ENCODE measurements at regions not wholly inside any gene's neighbourhood (a gene's known extent, or its start where the extent isn't known, plus 50 kb on each side); places are given as distances from the start of the nearest gene placed in this dataset.

DNA sequence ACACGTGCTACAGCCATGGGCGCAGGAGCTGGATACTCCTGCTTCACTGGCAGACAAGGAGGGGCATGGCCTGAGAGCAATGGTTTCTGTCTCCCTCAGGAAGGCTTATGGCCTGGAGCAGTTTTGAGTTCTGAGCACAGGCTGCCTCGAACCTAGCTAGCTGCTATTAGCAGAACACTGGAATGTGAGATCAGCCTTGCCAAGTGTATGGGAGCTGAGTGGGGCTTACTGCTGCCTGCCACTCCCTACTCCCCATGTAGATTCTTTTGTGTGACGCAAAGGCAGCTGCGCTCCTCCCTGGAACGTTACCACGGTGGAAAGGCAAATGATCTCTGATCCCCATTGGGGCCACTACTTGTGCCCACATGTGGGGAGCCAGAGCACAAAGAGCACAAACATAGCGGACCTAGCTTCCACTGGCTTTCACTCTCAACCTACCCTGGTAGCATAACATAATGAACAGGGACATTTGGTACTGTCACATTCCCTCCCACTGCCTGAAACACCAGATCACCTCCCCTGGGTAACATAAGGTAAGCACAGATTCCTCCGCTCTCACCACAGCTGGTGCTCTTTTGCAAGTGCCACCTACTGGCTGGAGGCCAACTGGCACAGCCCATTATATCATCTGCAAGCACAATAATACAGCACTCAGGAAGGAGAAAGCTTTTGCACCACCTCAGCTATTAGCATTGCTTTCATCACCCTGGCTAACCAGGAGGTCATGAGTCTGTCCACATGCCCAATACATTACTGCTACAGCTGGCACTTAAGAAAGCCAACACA, 84.6 kb upstream of the GUCY1A2 start:
- intact Hi-C loops (cut with DNase I): no loop called here
- H3K27ac ChIP-seq: no peak overlapping the region
- TF ChIP-seq, protein P1, sequence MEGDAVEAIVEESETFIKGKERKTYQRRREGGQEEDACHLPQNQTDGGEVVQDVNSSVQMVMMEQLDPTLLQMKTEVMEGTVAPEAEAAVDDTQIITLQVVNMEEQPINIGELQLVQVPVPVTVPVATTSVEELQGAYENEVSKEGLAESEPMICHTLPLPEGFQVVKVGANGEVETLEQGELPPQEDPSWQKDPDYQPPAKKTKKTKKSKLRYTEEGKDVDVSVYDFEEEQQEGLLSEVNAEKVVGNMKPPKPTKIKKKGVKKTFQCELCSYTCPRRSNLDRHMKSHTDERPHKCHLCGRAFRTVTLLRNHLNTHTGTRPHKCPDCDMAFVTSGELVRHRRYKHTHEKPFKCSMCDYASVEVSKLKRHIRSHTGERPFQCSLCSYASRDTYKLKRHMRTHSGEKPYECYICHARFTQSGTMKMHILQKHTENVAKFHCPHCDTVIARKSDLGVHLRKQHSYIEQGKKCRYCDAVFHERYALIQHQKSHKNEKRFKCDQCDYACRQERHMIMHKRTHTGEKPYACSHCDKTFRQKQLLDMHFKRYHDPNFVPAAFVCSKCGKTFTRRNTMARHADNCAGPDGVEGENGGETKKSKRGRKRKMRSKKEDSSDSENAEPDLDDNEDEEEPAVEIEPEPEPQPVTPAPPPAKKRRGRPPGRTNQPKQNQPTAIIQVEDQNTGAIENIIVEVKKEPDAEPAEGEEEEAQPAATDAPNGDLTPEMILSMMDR (IDR thresholded peaks at IDR 0.05): no peak
- no peaks in the 10 kb centered on the region for H3K27me3 ChIP-seq
- peak in 1 of 4 donors; percentile 15 for DNase-seq
- no peaks in the 10 kb centered on the region for H3K36me3 ChIP-seq
- no peaks in the 10 kb centered on the region for H3K4me1 ChIP-seq
- peaks cover 0 to 52% of the 10 kb centered on the region in 2 donors for H3K9me3 ChIP-seq
- no peak overlapping the region for H3K4me3 ChIP-seq
- ATAC-seq: no peak

DNA sequence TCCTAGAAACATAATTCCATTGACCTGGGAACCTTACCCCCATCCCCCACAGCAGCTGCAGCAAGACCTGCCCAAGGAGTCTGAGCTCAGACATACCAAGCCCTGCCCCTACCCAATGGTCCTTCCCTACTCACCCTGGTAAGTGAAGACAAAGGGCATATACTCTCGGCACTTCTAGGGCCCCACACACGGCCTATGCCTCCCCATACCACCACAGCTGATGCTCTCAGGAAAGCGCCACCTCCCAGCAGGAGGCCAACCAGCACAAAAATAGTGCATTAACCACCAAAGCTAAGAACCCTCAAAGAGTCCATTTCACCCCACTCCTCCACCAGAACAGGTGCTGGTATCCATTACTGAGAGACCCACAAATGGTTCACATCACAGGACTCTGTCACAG, 74.4 kb upstream of the GUCY1A2 start:
- H3K27ac ChIP-seq: no peak overlapping the region
- DNase-seq (no peak), ATAC-seq (no peak)
- peaks cover 0 to 38% of the 10 kb centered on the region in 2 donors for H3K9me3 ChIP-seq
- TF ChIP-seq, protein P1 (IDR thresholded peaks at IDR 0.05): no peak
- H3K4me3 ChIP-seq: no peak overlapping the region
- no peaks in the 10 kb centered on the region for H3K36me3 ChIP-seq
- intact Hi-C loops (cut with DNase I): no loop called here
- no peaks in the 10 kb centered on the region for H3K27me3 ChIP-seq
- H3K4me1 ChIP-seq: no peaks in the 10 kb centered on the region

DNA sequence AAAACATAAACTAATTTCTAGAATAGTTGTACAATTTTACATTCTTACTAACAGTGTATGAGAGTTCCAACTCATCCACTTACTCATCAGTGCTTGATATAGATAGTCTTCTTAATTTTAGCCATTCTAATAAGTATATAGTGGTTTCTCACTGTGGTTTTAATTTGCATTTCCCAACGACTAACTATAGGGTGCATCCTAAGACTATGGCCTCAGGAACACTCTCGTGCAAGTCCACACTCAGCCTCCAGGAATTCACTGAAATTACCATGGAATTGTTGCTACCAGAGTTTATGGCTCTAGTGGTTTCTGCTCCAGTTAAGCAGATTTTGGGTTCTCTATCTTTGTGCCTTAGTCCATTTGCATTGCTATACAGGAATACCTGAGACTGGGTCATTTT, 60.1 kb upstream of the GUCY1A2 start:
- H3K4me3 ChIP-seq: no peak overlapping the region
- no peaks in the 10 kb centered on the region for H3K36me3 ChIP-seq
- TF ChIP-seq, protein P1 (IDR thresholded peaks at IDR 0.05): no peak
- DNase-seq (no peak), ATAC-seq (no peak)
- intact Hi-C loops (cut with DNase I): no loop called here
- H3K27me3 ChIP-seq: no peaks in the 10 kb centered on the region
- H3K4me1 ChIP-seq: no peaks in the 10 kb centered on the region
- peaks cover 0 to 13% of the 10 kb centered on the region in 2 donors for H3K9me3 ChIP-seq
- no peak overlapping the region for H3K27ac ChIP-seq

DNA sequence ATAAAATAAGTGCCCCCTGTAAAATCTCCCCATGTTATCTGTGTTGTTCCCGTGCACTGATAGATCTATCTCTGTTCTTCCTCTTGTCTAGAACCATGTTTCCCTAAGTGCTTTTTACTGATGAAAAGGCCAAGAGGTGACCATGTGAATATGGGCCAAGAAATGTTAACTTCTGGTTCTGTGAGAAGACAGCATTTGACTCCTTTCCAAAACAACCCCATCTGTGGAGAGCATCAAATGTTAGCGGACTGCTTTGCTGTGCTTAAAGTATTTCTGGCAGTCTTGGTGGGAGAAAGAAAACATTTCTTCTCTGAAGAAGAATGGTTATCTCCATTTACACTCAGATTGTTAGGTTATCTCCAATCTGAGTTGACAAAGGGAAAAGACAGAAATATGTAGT, 58.6 kb upstream of the GUCY1A2 start:
- H3K27me3 ChIP-seq: no peaks in the 10 kb centered on the region
- no peak overlapping the region for H3K4me3 ChIP-seq
- ATAC-seq (no peak), DNase-seq (no peak)
- intact Hi-C loops (cut with DNase I): no loop called here
- H3K4me1 ChIP-seq: no peaks in the 10 kb centered on the region
- no peaks in the 10 kb centered on the region for H3K36me3 ChIP-seq
- no peak overlapping the region for H3K27ac ChIP-seq
- H3K9me3 ChIP-seq: peaks cover 0 to 7% of the 10 kb centered on the region in 2 donors
- TF ChIP-seq, protein P1 (IDR thresholded peaks at IDR 0.05): no peak

DNA sequence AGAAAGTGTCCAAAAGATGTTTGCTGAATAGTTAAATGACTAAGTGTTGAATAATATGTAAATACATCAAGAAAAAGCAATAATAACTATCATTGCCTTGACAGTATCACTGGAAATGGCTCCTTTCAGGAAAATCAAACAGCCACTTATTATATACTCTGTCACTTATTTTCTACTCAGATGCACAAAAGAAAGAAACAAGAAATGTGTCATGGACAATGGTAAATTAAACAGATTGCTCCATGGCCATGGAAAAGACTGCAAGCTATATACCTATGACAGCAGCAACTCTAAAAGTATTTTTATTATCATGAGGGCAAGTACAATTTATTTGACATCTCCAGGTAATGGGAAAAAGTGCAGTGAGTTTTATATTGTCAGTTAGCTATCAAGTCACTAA, 52.9 kb upstream of the GUCY1A2 start:
- TF ChIP-seq, protein P1 (IDR thresholded peaks at IDR 0.05): no peak
- Histone ChIP-seq H3K36me3 (no peaks in the 10 kb centered on the region), H3K27ac (no peak overlapping the region), H3K27me3 (no peaks in the 10 kb centered on the region), H3K4me3 (no peak overlapping the region), H3K4me1 (no peaks in the 10 kb centered on the region), H3K9me3 (peaks cover 0 to 3% of the 10 kb centered on the region in 2 donors)
- DNase-seq: no peak
- intact Hi-C loops (cut with DNase I): no loop called here
- ATAC-seq: no peak
